Ascending aorta (tissue), 2 donors: ENCODE measurements at regions not wholly inside any gene's neighbourhood (a gene's known extent, or its start where the extent isn't known, plus 50 kb on each side); places are given as distances from the start of the nearest gene placed in this dataset.

Experiments
- DNase-seq, 2 donors: peaks; one replicate each; pipeline ENCODE4 v3.0.0-alpha.2; 2019; ENCODE audit warnings: low spot score in 2 of 2
- H3K27ac ChIP-seq, 2 donors: fragments of 200-600 bp; sonication (generic); one replicate each; pipeline ENCODE4 v1.5.1; 2016 to 2017; ENCODE audit warnings: mild to moderate bottlenecking in 1 of 2
- H3K27me3 ChIP-seq: fragments of 200-600 bp; sonication (generic); one replicate; pipeline ENCODE4 v1.5.1; 2017
- H3K36me3 ChIP-seq, 2 donors: fragments of 200-600 bp; sonication (generic); one replicate each; pipeline ENCODE4 v1.5.1; 2016
- H3K4me1 ChIP-seq, 2 donors: fragments of 200-600 bp; sonication (generic); one replicate each; pipeline ENCODE4 v1.5.1; 2016 to 2017; ENCODE audit warnings: mild to moderate bottlenecking in 1 of 2
- H3K4me3 ChIP-seq, 2 donors: fragments of 200-600 bp; sonication (generic); one replicate each; pipeline ENCODE4 v1.5.1; 2016 to 2017; ENCODE audit warnings: mild to moderate bottlenecking in 1 of 2
- H3K9me3 ChIP-seq, 2 donors: fragments of 200-600 bp; sonication (generic); one replicate each; pipeline ENCODE4 v1.5.1; 2016
- intact Hi-C: fragments of 100-400 bp; cut with DNase I; formaldehyde crosslinking; loops from one replicate; pipeline ENCODE4 v1.15.1; 2023
- TF ChIP-seq, protein P1 (sequence below), 3 experiments: fragments of 200-600 bp in 2 of 3; fragments of 450-650 bp in 1 of 3; sonication (generic) in 2 of 3; IDR thresholded peaks; one replicate each; pipeline ENCODE4 v1.5.1; 2016 to 2019; ENCODE audit warnings: antibody characterized with exemption in 3 of 3, mild to moderate bottlenecking in 1 of 3, moderate library complexity in 1 of 3

DNA sequence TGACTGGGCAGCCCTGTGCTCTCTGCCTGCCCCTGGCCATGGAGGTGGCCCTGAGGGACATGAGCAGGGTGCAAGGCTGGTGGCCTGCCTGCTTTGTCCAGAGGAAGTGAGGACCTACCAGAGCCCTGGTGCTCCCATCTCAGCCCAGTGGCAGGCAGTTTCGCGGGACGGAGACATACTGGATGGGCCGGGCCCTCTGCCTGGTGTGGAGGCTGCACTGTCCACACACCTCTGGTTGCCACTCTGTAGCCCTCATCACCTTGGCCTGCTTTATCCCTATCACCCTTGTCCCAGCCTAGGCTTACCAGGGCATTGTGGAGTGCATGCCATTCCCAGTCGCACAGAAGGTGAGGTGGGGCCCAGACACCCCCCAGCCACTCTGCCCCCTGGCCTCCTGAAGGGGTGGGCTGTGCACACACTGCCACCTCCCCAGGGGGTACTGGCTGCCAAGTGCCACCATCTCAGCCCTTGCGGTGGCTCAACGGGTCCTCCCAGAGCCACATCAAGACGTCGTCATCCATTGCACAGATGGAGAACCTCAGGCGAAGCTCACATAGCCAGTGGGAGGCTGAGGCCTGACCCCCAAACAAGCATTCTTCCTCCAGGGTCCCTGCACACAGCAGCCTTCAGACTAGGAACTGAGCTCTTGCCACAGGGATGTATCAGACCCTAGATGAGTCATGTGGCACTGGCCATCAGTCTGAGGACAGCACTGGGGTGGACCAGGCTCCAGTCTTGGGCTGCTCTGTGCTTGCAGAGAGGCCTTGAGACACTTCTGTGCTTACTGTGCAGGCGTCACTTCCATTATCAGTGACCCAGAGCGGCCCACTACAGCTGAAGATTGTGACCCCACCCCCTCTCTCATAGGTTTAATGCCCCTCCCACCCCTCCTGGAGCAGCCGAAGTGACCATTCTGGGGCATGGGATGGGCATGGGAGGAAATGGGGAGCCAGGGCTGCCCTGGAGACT lies 176.1 kb downstream of the IGLL1 start:
- Histone ChIP-seq H3K9me3 (no peaks in the 10 kb centered on the region), H3K27me3 (peaks cover 4% of the 10 kb centered on the region), H3K27ac (no peak overlapping the region), H3K36me3 (no peaks in the 10 kb centered on the region), H3K4me1 (no peaks in the 10 kb centered on the region), H3K4me3 (no peak overlapping the region)
- TF ChIP-seq, protein P1, sequence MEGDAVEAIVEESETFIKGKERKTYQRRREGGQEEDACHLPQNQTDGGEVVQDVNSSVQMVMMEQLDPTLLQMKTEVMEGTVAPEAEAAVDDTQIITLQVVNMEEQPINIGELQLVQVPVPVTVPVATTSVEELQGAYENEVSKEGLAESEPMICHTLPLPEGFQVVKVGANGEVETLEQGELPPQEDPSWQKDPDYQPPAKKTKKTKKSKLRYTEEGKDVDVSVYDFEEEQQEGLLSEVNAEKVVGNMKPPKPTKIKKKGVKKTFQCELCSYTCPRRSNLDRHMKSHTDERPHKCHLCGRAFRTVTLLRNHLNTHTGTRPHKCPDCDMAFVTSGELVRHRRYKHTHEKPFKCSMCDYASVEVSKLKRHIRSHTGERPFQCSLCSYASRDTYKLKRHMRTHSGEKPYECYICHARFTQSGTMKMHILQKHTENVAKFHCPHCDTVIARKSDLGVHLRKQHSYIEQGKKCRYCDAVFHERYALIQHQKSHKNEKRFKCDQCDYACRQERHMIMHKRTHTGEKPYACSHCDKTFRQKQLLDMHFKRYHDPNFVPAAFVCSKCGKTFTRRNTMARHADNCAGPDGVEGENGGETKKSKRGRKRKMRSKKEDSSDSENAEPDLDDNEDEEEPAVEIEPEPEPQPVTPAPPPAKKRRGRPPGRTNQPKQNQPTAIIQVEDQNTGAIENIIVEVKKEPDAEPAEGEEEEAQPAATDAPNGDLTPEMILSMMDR (IDR thresholded peaks at IDR 0.05): no peak
- DNase-seq: no peak
- intact Hi-C loops: no loop called here

DNA sequence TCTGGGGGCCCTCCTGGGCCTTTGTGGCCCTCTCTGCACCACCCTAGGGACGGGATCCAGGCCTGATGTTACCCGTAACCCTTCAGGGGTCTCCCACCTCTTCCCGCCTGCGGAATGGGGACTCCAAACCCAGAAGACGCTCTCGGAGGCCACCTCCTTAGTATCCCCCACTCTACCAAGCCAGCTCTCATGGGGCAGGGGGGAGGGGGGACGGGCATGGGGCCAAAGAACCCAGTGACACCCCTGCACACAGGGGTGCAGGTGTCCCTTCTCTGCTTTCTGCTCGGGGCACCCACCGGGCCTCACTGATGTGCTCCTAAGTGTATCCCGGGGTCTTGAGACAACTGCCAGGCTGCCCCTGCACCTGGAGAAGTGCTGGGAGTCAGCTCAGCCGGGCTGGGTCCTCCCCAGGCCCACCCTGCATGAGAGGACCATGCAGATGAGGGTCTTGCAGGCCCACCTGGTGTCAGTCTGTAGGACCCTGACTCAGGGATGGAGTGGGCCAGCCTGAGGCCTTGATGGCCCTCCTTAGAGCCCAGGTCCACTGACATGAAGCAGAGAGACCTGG lies 176.9 kb downstream of the IGLL1 start:
- Histone ChIP-seq H3K27me3 (peaks cover 4% of the 10 kb centered on the region), H3K27ac (no peak overlapping the region), H3K9me3 (no peaks in the 10 kb centered on the region), H3K36me3 (no peaks in the 10 kb centered on the region), H3K4me1 (no peaks in the 10 kb centered on the region), H3K4me3 (no peak overlapping the region)
- no peak for DNase-seq
- intact Hi-C loops: no loop called here
- TF ChIP-seq, protein P1 (IDR thresholded peaks at IDR 0.05): no peak

DNA sequence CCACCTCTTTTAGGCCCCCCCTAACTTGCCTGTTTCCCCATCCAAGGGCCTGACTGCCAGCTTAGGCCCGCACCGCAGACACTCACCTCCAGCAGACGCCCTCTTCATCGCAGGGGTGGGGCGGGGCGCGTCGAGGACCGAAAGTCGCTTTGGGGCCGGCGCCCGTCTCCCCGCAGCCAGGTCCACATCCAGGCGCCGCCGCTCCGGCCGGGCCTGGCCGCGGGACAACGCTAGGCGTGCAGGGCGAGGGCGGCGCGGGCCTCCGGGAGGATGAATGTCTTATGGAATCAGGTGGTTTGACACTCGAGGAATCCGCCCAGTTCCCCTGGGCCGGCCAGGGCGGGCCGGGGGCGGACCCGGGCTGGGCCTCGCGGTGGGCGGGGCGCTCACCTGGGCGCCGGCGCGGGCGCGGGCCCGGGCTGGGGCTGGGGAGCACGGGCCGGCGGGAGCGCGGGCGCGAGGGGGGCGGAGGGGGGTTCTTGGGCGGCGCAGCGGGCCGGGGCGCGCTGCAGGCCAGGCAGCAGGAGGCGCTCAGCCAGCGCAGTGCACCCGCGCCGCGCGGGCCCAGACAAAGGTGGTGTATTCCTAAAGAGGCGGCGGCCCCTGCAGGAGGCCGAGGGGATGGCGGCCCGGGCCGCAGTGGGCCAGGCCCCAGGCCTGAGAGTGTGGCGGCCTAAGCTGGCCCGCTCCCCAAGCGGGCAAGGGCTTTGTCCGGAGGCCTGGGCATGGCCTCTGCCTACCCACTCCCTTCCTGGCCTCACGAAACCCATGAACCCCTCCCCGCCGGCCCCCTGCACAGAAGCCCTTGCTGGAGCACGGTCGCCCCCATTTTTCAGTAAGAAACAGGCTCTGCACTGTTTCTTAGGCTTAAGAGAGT lies 177.6 kb downstream of the IGLL1 start:
- intact Hi-C loops: no loop called here
- H3K36me3 ChIP-seq: no peaks in the 10 kb centered on the region
- TF ChIP-seq, protein P1 (IDR thresholded peaks at IDR 0.05): peak in 1 of 3 experiments; percentile 36
- H3K9me3 ChIP-seq: no peaks in the 10 kb centered on the region
- DNase-seq: no peak
- no peaks in the 10 kb centered on the region for H3K4me1 ChIP-seq
- H3K4me3 ChIP-seq: peak overlapping the region in 1 of 2 donors; percentile 59
- peaks cover 4% of the 10 kb centered on the region for H3K27me3 ChIP-seq
- H3K27ac ChIP-seq: no peak overlapping the region

DNA sequence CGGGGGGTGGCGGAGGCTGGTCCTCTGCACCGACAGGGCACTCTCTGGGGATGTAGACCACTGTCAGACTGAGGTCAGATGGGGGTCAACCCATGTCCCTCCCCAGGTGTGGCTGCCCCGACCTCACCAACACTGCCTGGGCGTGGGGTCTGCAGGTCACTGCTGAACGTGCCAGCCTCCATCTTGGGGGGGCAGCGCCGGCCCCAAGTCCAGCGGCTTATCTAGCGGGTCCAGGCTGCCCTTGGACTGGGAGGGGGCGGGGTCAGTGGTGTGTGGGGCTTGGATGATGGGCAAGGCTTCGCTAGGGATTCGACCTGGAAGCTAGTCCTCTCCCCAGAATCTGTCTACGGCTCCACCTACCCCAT lies 178.2 kb downstream of the IGLL1 start:
- DNase-seq: no peak
- intact Hi-C loops: no loop called here
- Histone ChIP-seq H3K36me3 (no peaks in the 10 kb centered on the region), H3K9me3 (no peaks in the 10 kb centered on the region), H3K27ac (no peak overlapping the region), H3K27me3 (peaks cover 4% of the 10 kb centered on the region), H3K4me3 (peak overlapping the region in 1 of 2 donors; percentile 59), H3K4me1 (no peaks in the 10 kb centered on the region)
- TF ChIP-seq, protein P1 (IDR thresholded peaks at IDR 0.05): no peak

DNA sequence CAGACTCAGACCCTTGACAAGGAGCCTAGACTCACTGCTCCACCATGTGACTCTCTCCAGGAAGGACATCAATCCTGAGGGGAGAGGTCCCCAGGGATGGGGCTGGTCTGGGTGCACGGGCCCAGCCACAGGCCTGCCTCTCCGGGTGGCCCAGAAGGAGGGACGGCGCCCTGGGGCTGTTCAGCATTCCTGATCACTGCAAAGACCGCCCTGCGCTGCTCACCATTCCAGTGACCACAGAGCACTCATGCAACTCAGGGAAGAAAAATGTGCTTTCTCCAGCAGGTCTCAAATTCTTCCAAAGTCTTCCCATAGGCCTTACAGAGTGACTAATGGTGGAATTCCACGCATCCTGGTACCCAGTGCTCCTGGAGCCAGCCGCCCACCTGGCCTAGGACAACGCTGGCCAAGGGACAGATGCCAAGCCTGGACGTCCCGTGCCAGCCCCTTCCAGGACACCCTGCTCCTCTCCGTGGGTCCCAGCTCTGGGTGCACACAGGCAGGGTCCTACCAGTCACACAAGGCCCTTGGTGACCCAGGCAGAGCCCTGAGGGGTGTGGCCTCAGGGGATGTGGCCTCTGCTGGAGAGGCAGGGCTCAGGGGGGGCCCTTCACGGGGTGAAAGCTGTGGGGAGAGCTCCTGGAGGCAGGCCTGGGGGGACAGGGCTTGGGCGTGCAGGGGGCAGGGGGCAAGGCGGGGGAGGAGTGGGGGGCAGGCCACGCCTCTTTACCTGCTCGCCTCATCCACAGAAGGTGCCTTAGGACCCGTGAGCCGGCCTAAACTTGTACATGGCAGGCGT lies 178.8 kb downstream of the IGLL1 start:
- Histone ChIP-seq H3K4me3 (no peak overlapping the region), H3K27ac (no peak overlapping the region), H3K9me3 (no peaks in the 10 kb centered on the region), H3K4me1 (no peaks in the 10 kb centered on the region), H3K27me3 (peaks cover 4% of the 10 kb centered on the region), H3K36me3 (no peaks in the 10 kb centered on the region)
- TF ChIP-seq, protein P1 (IDR thresholded peaks at IDR 0.05): no peak
- DNase-seq: no peak
- intact Hi-C loops: no loop called here
